HepG2 (cell line): ENCODE measurements at regions not wholly inside any gene's neighbourhood (a gene's known extent, or its start where the extent isn't known, plus 50 kb on each side); places are given as distances from the start of the nearest gene placed in this dataset.

Experiments
- ARID2 ChIP-seq: sonication (generic); formaldehyde crosslinking; IDR thresholded peaks from 2 replicates; pipeline ENCODE4 v1.8.1; 2022; ENCODE audit warnings: mild to moderate bottlenecking, missing genetic modification reagents, borderline replicate concordance
- ELF1 ChIP-seq: sonication (generic); formaldehyde crosslinking; IDR thresholded peaks from 2 replicates; pipeline ENCODE4 v1.4.0; 2020; ENCODE audit warnings: missing genetic modification reagents
- FOXK2 ChIP-seq: fragments of 450-650 bp; IDR thresholded peaks from 2 replicates; pipeline ENCODE4 v1.6.1; 2016
- KLF15 ChIP-seq: sonication (generic); formaldehyde crosslinking; IDR thresholded peaks from 2 replicates; pipeline ENCODE4 v1.8.1; 2023; ENCODE audit warnings: borderline replicate concordance, mild to moderate bottlenecking, inconsistent platforms, missing genetic modification reagents, mixed read lengths
- MLXIP ChIP-seq: sonication (generic); formaldehyde crosslinking; IDR thresholded peaks from 2 replicates; pipeline ENCODE4 v1.9.0; 2021; ENCODE audit warnings: missing genetic modification reagents, borderline replicate concordance
- NONO ChIP-seq, 2 experiments: fragments of 450-650 bp in 1 of 2; sonication (generic) in 1 of 2; formaldehyde crosslinking in 1 of 2; IDR thresholded peaks in 1 of 2; conservative IDR thresholded peaks in 1 of 2; 2 replicates each; pipeline versions ENCODE4 v1.6.1 to v1.8.0; 2017 to 2022; ENCODE audit warnings: mild to moderate bottlenecking in 1 of 2, missing genetic modification reagents in 1 of 2, moderate library complexity in 1 of 2
- PPARG ChIP-seq: conservative IDR thresholded peaks from 2 replicates; pipeline ENCODE4 v1.6.1; 2016; ENCODE audit warnings: missing biosample characterization, missing genetic modification reagents
- RARG ChIP-seq: sonication (generic); formaldehyde crosslinking; IDR thresholded peaks from 2 replicates; pipeline ENCODE4 v1.4.0; 2020; ENCODE audit warnings: low read depth, mild to moderate bottlenecking, missing genetic modification reagents
- ZNF18 ChIP-seq: sonication (generic); formaldehyde crosslinking; IDR thresholded peaks from 2 replicates; pipeline ENCODE4 v1.8.0; 2022; ENCODE audit warnings: mild to moderate bottlenecking, missing genetic modification reagents; ENCODE audit not compliant: insufficient replicate concordance
- ZNF282 ChIP-seq: fragments of 450-650 bp; IDR thresholded peaks from 2 replicates; pipeline ENCODE4 v1.6.1; 2018; ENCODE audit not compliant: partially characterized antibody
- ZNF772 ChIP-seq: sonication (generic); formaldehyde crosslinking; IDR thresholded peaks from 2 replicates; pipeline ENCODE4 v1.5.0; 2020; ENCODE audit warnings: mild to moderate bottlenecking, missing genetic modification reagents
- ZNF776 ChIP-seq: sonication (generic); formaldehyde crosslinking; IDR thresholded peaks from 2 replicates; pipeline ENCODE4 v1.4.0; 2020; ENCODE audit warnings: mild to moderate bottlenecking, missing genetic modification reagents
- ZNF782 ChIP-seq: sonication (generic); formaldehyde crosslinking; IDR thresholded peaks from 2 replicates; pipeline ENCODE4 v1.4.0; 2020; ENCODE audit warnings: missing genetic modification reagents, mild to moderate bottlenecking, borderline replicate concordance
- ZNF788 ChIP-seq: sonication (generic); formaldehyde crosslinking; IDR thresholded peaks from 2 replicates; pipeline ENCODE4 v1.5.0; 2020; ENCODE audit warnings: mild to moderate bottlenecking, missing genetic modification reagents, borderline replicate concordance
- ZNF792 ChIP-seq: IDR thresholded peaks from 2 replicates; pipeline ENCODE4 v1.6.1; 2016
- ZSCAN25 ChIP-seq: sonication (generic); formaldehyde crosslinking; IDR thresholded peaks from 2 replicates; pipeline ENCODE4 v1.8.0; 2022; ENCODE audit warnings: mild to moderate bottlenecking, missing genetic modification reagents
- TF ChIP-seq, protein P1 (sequence below): sonication (generic); formaldehyde crosslinking; IDR thresholded peaks from 2 replicates; pipeline ENCODE4 v1.8.1; 2023; ENCODE audit warnings: mild to moderate bottlenecking, inconsistent platforms, moderate library complexity, missing genetic modification reagents, borderline replicate concordance
- TF ChIP-seq, protein P2 (sequence below): sonication (generic); formaldehyde crosslinking; IDR thresholded peaks from 2 replicates; pipeline ENCODE4 v1.8.0; 2022; ENCODE audit warnings: missing genetic modification reagents, mild to moderate bottlenecking, moderate library complexity, borderline replicate concordance

DNA sequence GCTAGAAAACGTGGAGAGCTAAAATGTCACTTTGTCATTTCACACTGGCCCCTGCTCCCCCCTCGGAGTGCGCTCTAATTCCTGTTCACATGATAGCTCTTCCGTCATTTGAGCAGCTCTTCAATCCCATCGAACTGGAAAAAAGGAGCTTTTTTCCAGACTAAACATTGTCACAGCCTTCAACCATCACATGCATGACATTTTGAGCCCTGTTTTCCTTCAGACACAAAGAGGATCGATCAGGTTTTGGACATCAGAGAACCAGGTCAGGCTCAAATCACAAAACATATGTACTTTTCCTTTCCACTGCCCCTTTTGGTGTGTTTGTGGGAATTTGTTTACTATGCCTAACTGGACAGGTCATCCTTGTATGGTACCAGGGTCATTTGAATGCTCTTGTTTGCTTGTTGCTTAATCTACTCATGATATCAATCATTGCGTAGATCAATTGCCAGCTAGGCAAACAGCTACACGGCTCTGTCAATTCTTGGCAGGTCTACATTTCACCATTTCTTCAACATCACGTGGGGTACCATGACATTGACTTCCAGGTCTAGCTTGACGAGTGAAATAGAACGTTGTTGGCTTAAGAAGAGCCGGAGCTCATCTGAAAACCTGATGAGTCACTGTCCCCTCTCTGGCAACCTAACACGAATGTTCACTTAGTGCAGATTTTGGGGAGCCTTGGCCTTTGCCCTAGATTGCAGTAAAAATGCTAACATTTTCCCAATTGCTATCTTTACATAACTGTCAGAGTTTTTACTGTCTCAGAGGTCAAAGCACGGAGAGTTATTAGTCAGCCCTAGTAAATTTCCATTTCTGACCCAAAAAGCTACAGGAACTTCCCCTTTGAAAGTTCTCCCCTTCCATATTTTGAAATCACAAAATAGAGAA, 87.3 kb downstream of the LYZL2 start (continued):
- TF ChIP-seq KLF15 (CRISPR knock-in tag) (no peak), FOXK2 (peak; percentile 94), ZNF18 (peak; percentile 58), PPARG (CRISPR knock-in tag) (peak; percentile 98), ZNF282 (no peak), ZNF772 (CRISPR knock-in tag) (no peak; the same call in none of the 2 replicates), ZNF788 (CRISPR knock-in tag) (peak; percentile 56; the same call in 1 of the 2 replicates), ZNF782 (no peak), ZNF776 (CRISPR knock-in tag) (no peak), NONO (IDR thresholded peaks at IDR 0.05) (no peak), NONO (CRISPR knock-in tag; conservative IDR thresholded peaks at IDR 0.05) (peak; percentile 91), RARG (no peak), ARID2 (CRISPR knock-in tag) (no peak), ZSCAN25 (CRISPR knock-in tag) (no peak; the same call in 1 of the 2 replicates), MLXIP (CRISPR knock-in tag) (no peak), ZNF792 (CRISPR knock-in tag) (0 out of 2 replicates have a peak, but pooled peaks have one; percentile 31), ELF1 (peak; percentile 44; the same call in 1 of the 2 replicates)
- TF ChIP-seq, protein P1, sequence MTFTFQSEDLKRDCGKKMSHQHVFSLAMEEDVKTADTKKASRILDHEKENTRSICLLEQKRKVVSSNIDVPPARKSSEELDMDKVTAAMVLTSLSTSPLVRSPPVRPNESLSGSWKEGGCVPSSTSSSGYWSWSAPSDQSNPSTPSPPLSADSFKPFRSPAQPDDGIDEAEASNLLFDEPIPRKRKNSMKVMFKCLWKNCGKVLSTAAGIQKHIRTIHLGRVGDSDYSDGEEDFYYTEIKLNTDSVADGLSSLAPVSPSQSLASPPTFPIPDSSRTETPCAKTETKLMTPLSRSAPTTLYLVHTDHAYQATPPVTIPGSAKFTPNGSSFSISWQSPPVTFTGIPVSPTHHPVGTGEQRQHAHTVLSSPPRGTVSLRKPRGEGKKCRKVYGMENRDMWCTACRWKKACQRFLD (CRISPR knock-in tag) = no peak
- TF ChIP-seq, protein P2, sequence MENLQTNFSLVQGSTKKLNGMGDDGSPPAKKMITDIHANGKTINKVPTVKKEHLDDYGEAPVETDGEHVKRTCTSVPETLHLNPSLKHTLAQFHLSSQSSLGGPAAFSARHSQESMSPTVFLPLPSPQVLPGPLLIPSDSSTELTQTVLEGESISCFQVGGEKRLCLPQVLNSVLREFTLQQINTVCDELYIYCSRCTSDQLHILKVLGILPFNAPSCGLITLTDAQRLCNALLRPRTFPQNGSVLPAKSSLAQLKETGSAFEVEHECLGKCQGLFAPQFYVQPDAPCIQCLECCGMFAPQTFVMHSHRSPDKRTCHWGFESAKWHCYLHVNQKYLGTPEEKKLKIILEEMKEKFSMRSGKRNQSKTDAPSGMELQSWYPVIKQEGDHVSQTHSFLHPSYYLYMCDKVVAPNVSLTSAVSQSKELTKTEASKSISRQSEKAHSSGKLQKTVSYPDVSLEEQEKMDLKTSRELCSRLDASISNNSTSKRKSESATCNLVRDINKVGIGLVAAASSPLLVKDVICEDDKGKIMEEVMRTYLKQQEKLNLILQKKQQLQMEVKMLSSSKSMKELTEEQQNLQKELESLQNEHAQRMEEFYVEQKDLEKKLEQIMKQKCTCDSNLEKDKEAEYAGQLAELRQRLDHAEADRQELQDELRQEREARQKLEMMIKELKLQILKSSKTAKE (CRISPR knock-in tag) = peak; percentile 96
